IMR-90 (cell line): ENCODE measurements at regions not wholly inside any gene's neighbourhood (a gene's known extent, or its start where the extent isn't known, plus 50 kb on each side); places are given as distances from the start of the nearest gene placed in this dataset.

Source experiments
- ATAC-seq: fragments of 200-7000 bp; cut with Tn5 transposase; 2 replicates; pipeline ENCODE4 v1.9.1; 2020; ENCODE audit warnings: low read depth, mild to moderate bottlenecking, moderate library complexity
- BruUV-seq: library from RNA; stranded (reverse); fragments of 400-500 nt; replicated peaks from 2 replicates; lab custom pipeline; 2021; lab: Mats Ljungman, UMichigan
- CTCF ChIA-PET: fragments of 300-600 bp; formaldehyde crosslinking; extraction: SDS; loops from one replicate; lab custom pipeline; 2021; ENCODE audit warnings: antibody characterized with exemption; lab: Yijun Ruan, JAX
- POLR2A ChIA-PET: fragments of 300-600 bp; sonication (Branson Sonifier 250); formaldehyde crosslinking; loops from one replicate; lab custom pipeline; 2022; ENCODE audit warnings: antibody characterized with exemption; ENCODE audit not compliant: unreplicated experiment; lab: Charles Lee
- DNase-seq: peaks from one replicate; pipeline ENCODE4 v3.0.0; 2013
- H2AFZ ChIP-seq: replicated peaks from 2 replicates; pipeline ENCODE3; 2013; ENCODE audit warnings: low read length, mild to moderate bottlenecking; ENCODE audit not compliant: poor library complexity
- H2AK5ac ChIP-seq: 2 replicates; pipeline ENCODE4 v1.6.1; 2013; ENCODE audit warnings: low read depth, low read length, inconsistent platforms
- H2AK9ac ChIP-seq: replicated peaks from 2 replicates; pipeline ENCODE3; 2013; ENCODE audit warnings: mild to moderate bottlenecking, low read depth, low read length, moderate library complexity; ENCODE audit not compliant: poor library complexity
- H2BK120ac ChIP-seq: 2 replicates; pipeline ENCODE4 v1.6.1; 2013; ENCODE audit warnings: low read depth, low read length, inconsistent platforms
- H2BK15ac ChIP-seq: 3 replicates; pipeline ENCODE4 v1.6.1; 2013; ENCODE audit warnings: low read depth, low read length, inconsistent platforms
- H2BK20ac ChIP-seq: 2 replicates; pipeline ENCODE4 v1.6.1; 2013; ENCODE audit warnings: low read depth, mild to moderate bottlenecking, inconsistent platforms, low read length, moderate library complexity
- H2BK5ac ChIP-seq: 2 replicates; pipeline ENCODE4 v1.6.1; 2013; ENCODE audit warnings: mild to moderate bottlenecking, low read depth, low read length, inconsistent platforms; ENCODE audit not compliant: poor library complexity, severe bottlenecking
- H3K14ac ChIP-seq: replicated peaks from 2 replicates; pipeline ENCODE4 v1.6.1; 2013; ENCODE audit warnings: low read depth, low read length, inconsistent platforms
- H3K18ac ChIP-seq: 2 replicates; pipeline ENCODE4 v1.6.1; 2013; ENCODE audit warnings: low read depth, low read length, control low read depth
- H3K23ac ChIP-seq: 2 replicates; pipeline ENCODE4 v1.6.1; 2013; ENCODE audit warnings: low read depth, low read length, inconsistent platforms
- H3K27ac ChIP-seq: 2 replicates; pipeline ENCODE4 v1.5.1; 2013; ENCODE audit warnings: mild to moderate bottlenecking, control low read depth, low read length; ENCODE audit not compliant: insufficient read depth
- H3K27me3 ChIP-seq: 2 replicates; pipeline ENCODE4 v1.6.1; 2013; ENCODE audit warnings: low read length; ENCODE audit not compliant: control insufficient read depth, insufficient read depth
- H3K36me3 ChIP-seq: 2 replicates; pipeline ENCODE4 v1.6.1; 2013; ENCODE audit warnings: low read length, mixed read lengths; ENCODE audit not compliant: control insufficient read depth, insufficient read depth
- H3K4ac ChIP-seq: 2 replicates; pipeline ENCODE4 v1.6.1; 2013; ENCODE audit warnings: low read depth, low read length, inconsistent platforms
- H3K4me1 ChIP-seq: 2 replicates; pipeline ENCODE4 v1.6.1; 2013; ENCODE audit warnings: low read length, mixed read lengths; ENCODE audit not compliant: control insufficient read depth, insufficient read depth
- H3K4me2 ChIP-seq: 2 replicates; pipeline ENCODE4 v1.6.1; 2013; ENCODE audit warnings: low read depth, mild to moderate bottlenecking, control low read depth, low read length, moderate library complexity
- H3K4me3 ChIP-seq: 2 replicates; pipeline ENCODE4 v1.5.1; 2013; ENCODE audit warnings: low read depth, mild to moderate bottlenecking, control low read depth, low read length, moderate library complexity; ENCODE audit not compliant: insufficient read depth
- H3K56ac ChIP-seq: 2 replicates; pipeline ENCODE4 v1.6.1; 2013; ENCODE audit warnings: low read length, inconsistent platforms; ENCODE audit not compliant: insufficient read depth; ENCODE audit errors: extremely low read depth
- H3K79me1 ChIP-seq, 2 experiments: 2 replicates each; pipeline ENCODE4 v1.6.1; 2013; ENCODE audit warnings: low read length in 2 of 2, inconsistent platforms in 1 of 2, low read depth in 1 of 2
- H3K9ac ChIP-seq: 2 replicates; pipeline ENCODE4 v1.6.1; 2013; ENCODE audit warnings: low read depth, low read length, control low read depth
- H3K9me1 ChIP-seq: 2 replicates; pipeline ENCODE4 v1.6.1; 2013; ENCODE audit warnings: low read length, inconsistent platforms; ENCODE audit not compliant: insufficient read depth
- H3K9me3 ChIP-seq: 2 replicates; pipeline ENCODE4 v1.6.1; 2013; ENCODE audit warnings: low read length; ENCODE audit not compliant: control insufficient read depth, insufficient read depth
- H4K20me1 ChIP-seq: 2 replicates; pipeline ENCODE4 v1.6.1; 2013; ENCODE audit warnings: low read length, inconsistent platforms; ENCODE audit not compliant: insufficient read depth
- H4K5ac ChIP-seq: 2 replicates; pipeline ENCODE4 v1.6.1; 2013; ENCODE audit warnings: mild to moderate bottlenecking, low read depth, low read length, control low read depth
- H4K8ac ChIP-seq, 2 experiments: 2 replicates each; pipeline ENCODE4 v1.6.1; 2013; ENCODE audit warnings: low read depth in 2 of 2, low read length in 2 of 2, control low read depth in 1 of 2, inconsistent platforms in 1 of 2
- H4K91ac ChIP-seq: 2 replicates; pipeline ENCODE4 v1.6.1; 2013; ENCODE audit warnings: low read depth, low read length, inconsistent platforms; ENCODE audit not compliant: insufficient read depth
- BHLHE40 ChIP-seq: fragments of 150-350 bp; IDR thresholded peaks from 2 replicates; pipeline ENCODE4 v1.6.1; 2016; ENCODE audit warnings: mild to moderate bottlenecking, low read depth, low read length
- CEBPB ChIP-seq: IDR thresholded peaks from 2 replicates; pipeline ENCODE4 v1.6.1; 2012; ENCODE audit warnings: low read depth, low read length, improper control_type of control experiment
- MAZ ChIP-seq: IDR thresholded peaks from 2 replicates; pipeline ENCODE4 v1.6.1; 2012; ENCODE audit warnings: low read depth, mild to moderate bottlenecking, low read length, improper control_type of control experiment, moderate library complexity, borderline replicate concordance
- MXI1 ChIP-seq: IDR thresholded peaks from 2 replicates; pipeline ENCODE4 v1.6.1; 2012; ENCODE audit warnings: low read depth, mild to moderate bottlenecking, low read length, moderate library complexity, borderline replicate concordance
- NFE2L2 ChIP-seq: fragments of 150-350 bp; IDR thresholded peaks from 2 replicates; pipeline ENCODE4 v1.6.1; 2016; ENCODE audit warnings: low read depth, mild to moderate bottlenecking, low read length
- RAD21 ChIP-seq: IDR thresholded peaks from 2 replicates; pipeline ENCODE4 v1.6.1; 2012; ENCODE audit warnings: low read length, improper control_type of control experiment
- dilution Hi-C: fragments of 300-500 bp; cut with HindIII; formaldehyde crosslinking; loops from one replicate; pipeline ENCODE4 v1.14.3; 2018; ENCODE audit warnings: low sequenced_read_pairs; ENCODE audit not compliant: unreplicated experiment
- in situ Hi-C: fragments of 300-500 bp; cut with MboI; formaldehyde crosslinking; loops from 3 replicates; pipeline ENCODE4 v1.14.3; 2019; ENCODE audit warnings: low sequenced_read_pairs, inconsistent platforms, mixed read lengths
- intact Hi-C: fragments of 100-400 bp; cut with micrococcal nuclease; formaldehyde crosslinking; loops from 2 replicates; pipeline ENCODE4 v1.10.0; 2022

DNA sequence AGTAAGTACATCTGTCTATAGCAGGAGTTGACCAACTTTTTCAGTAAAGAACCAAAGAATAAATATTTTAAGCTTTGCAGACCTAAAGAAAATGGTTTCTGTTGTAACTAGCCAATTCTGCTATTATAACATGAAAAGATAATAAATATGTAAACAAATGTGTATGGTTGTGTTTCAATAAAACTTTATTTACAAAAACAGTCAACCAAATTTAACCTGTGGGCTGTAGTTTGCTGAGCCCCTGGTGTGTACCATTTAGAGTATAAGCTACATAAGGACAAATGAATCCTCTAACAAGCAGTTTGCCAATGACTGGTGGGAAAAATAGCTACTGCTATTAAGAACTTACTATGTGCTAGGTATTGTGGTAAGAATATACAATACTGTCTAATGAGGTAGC lies 79.4 kb downstream of the MAIP1 start:
- Histone ChIP-seq H3K4me1 (peaks cover 3% of the 10 kb centered on the region), H2BK120ac (no peak overlapping the region)
- no peak for ATAC-seq

More for the DNA sequence above, 79.4 kb downstream of the MAIP1 start:
- CTCF ChIA-PET = interaction anchor here (1.5 to 1.6 kb wide), 2 partner anchors 9 to 22 kb away, joined by 3 to 5 read pairs; no protein-coding TSS in a partner anchor
- H2BK15ac ChIP-seq = no peak overlapping the region
- H4K8ac ChIP-seq = no peak overlapping the region
- H2BK5ac ChIP-seq = no peak overlapping the region
- no peak for DNase-seq
- H3K79me1 ChIP-seq = no peaks in the 10 kb centered on the region
- H3K14ac ChIP-seq = no peak overlapping the region
- in situ Hi-C loops (no loop called here), intact Hi-C loops (no loop called here), dilution Hi-C loops (no loop called here)
- H3K56ac ChIP-seq = no peak overlapping the region
- POLR2A ChIA-PET = no interaction called here
- H3K9ac ChIP-seq = no peak overlapping the region
- H2AK5ac ChIP-seq = no peak overlapping the region
- no peaks in the 10 kb centered on the region for H3K9me3 ChIP-seq
- no peak overlapping the region for H2BK20ac ChIP-seq
- H3K9me1 ChIP-seq = peaks cover 2% of the 10 kb centered on the region; the same call in 1 of the 2 replicates
- no peak overlapping the region for H3K18ac ChIP-seq
- no peak overlapping the region for H4K5ac ChIP-seq
- H3K4me2 ChIP-seq = no peak overlapping the region
- H3K27me3 ChIP-seq = no peaks in the 10 kb centered on the region; the same call in 1 of the 2 replicates
- H4K91ac ChIP-seq = no peak overlapping the region
- no peak overlapping the region for H2AFZ ChIP-seq
- BruUV-seq = no TSS peak
- H3K36me3 ChIP-seq = no peaks in the 10 kb centered on the region
- H3K4ac ChIP-seq = no peak overlapping the region
- H3K27ac ChIP-seq = no peak overlapping the region
- H3K4me3 ChIP-seq = no peak overlapping the region
- no peak overlapping the region for H3K23ac ChIP-seq
- no peaks in the 10 kb centered on the region for H4K20me1 ChIP-seq
- TF ChIP-seq RAD21 = no peak
- no peak for TF ChIP-seq CEBPB
- no peak for TF ChIP-seq NFE2L2
- no peak for TF ChIP-seq BHLHE40
- TF ChIP-seq MXI1 = no peak
- no peak for TF ChIP-seq MAZ
- H2AK9ac ChIP-seq = no peak overlapping the region
